ENCODE measurements at regions not wholly inside any gene's neighbourhood (a gene's known extent, or its start where the extent isn't known, plus 50 kb on each side); places are given as distances from the start of the nearest gene placed in this dataset.
"Not testable (repeated sequence)": the region's sequence is repeated elsewhere in the genome, so short reads cannot be mapped to it uniquely, and the experiment has no call there.

GRCh38 chr22:27253108-27253902 lies 548.3 kb downstream of the MN1 start:
- no peak overlapping the region for H3K27ac ChIP-seq (ENCODE audit: low read depth, low read length)
- intact Hi-C loops (cut with micrococcal nuclease), result no loop called here
- ChIA-PET CTCF (no interaction called here), POLR2A (no interaction called here)
- H3K4me3 ChIP-seq (ENCODE audit: low read length), result no peak overlapping the region
- no peaks in the 10 kb centered on the region for H3K36me3 ChIP-seq (ENCODE audit: control insufficient read depth in 2 of 3, insufficient read depth in 3 of 3, low read length in 3 of 3)
- Mint-ChIP-seq H3K9me3 (peaks cover 8 to 45% (median 15%) of the 10 kb centered on the region in 11 donors), H3K27me3 (peaks cover 0 to 24% (median 14%) of the 10 kb centered on the region in 5 donors), H3K4me1 (no peaks in the 10 kb centered on the region), H3K4me3 (no peak overlapping the region), H3K36me3 (peaks cover 0 to 12% (median 11%) of the 10 kb centered on the region in 5 donors), H3K27ac (no peak overlapping the region)
- no peaks in the 10 kb centered on the region for H3K27me3 ChIP-seq (ENCODE audit: control insufficient read depth in 2 of 2, insufficient read depth in 2 of 2, low read length in 2 of 2)
- no peaks in the 10 kb centered on the region for H3K4me1 ChIP-seq (ENCODE audit: control insufficient read depth in 2 of 2, insufficient read depth in 2 of 2, low read length in 2 of 2)
- peaks cover 0 to 12% (median 0%) of the 10 kb centered on the region in 3 experiments for H3K9me3 ChIP-seq (ENCODE audit: control insufficient read depth in 2 of 3, low read length in 3 of 3)
- ATAC-seq (no peak), DNase-seq (no peak)

DNA sequence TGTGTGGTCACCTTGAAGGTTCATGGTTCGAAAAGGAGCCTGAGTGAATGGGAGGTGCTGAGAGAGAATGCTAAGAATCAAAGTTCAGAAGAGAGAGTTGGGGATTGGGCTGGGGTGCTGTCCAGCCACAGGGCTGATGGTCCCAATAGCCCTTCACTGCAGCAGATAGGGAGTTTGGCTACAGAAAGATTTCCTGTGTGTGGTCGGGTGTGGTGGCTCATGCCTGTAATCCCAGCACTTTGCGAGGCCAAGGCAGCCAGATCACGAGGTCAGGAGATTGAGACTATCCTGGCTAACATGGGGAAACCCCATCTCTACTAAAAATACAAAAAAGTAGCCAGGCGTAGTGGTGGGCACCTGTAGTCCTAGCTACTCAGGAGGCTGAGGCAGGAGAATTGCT lies 547.5 kb downstream of the MN1 start:
- H3K27ac Mint-ChIP-seq; H3K4me1 ChIP-seq (ENCODE audit: control insufficient read depth in 2 of 2, insufficient read depth in 2 of 2, low read length in 2 of 2); H3K27me3 ChIP-seq (ENCODE audit: control insufficient read depth in 2 of 2, insufficient read depth in 2 of 2, low read length in 2 of 2); H3K36me3 ChIP-seq (ENCODE audit: control insufficient read depth in 2 of 3, insufficient read depth in 3 of 3, low read length in 3 of 3); ATAC-seq; DNase-seq; H3K4me3 Mint-ChIP-seq; H3K4me3 ChIP-seq (ENCODE audit: low read length); CTCF ChIA-PET; H3K27ac ChIP-seq (ENCODE audit: low read depth, low read length); intact Hi-C loops (cut with micrococcal nuclease); H3K4me1 Mint-ChIP-seq; POLR2A ChIA-PET: not testable (repeated sequence)
- H3K9me3 ChIP-seq (ENCODE audit: control insufficient read depth in 2 of 3, low read length in 3 of 3), result peaks cover 0 to 12% (median 0%) of the 10 kb centered on the region in 3 experiments
- Mint-ChIP-seq H3K9me3 (peaks cover 8 to 47% (median 15%) of the 10 kb centered on the region in 11 donors), H3K36me3 (peaks cover 0 to 12% (median 11%) of the 10 kb centered on the region in 5 donors), H3K27me3 (peaks cover 0 to 27% (median 14%) of the 10 kb centered on the region in 5 donors)

- H3K36me3 ChIP-seq (ENCODE audit: control insufficient read depth in 2 of 3, insufficient read depth in 3 of 3, low read length in 3 of 3), result no peaks in the 10 kb centered on the region
- H3K4me3 ChIP-seq (ENCODE audit: low read length), result no peak overlapping the region
- intact Hi-C loops (cut with micrococcal nuclease), result no loop called here
- CTCF ChIA-PET, result no interaction called here
- DNase-seq (no peak), ATAC-seq (no peak)
- H3K4me3 Mint-ChIP-seq, result no peak overlapping the region
- H3K4me1 ChIP-seq (ENCODE audit: control insufficient read depth in 2 of 2, insufficient read depth in 2 of 2, low read length in 2 of 2), result no peaks in the 10 kb centered on the region
- POLR2A ChIA-PET, result no interaction called here
- peaks cover 0 to 12% (median 0%) of the 10 kb centered on the region in 3 experiments for H3K9me3 ChIP-seq (ENCODE audit: control insufficient read depth in 2 of 3, low read length in 3 of 3)
- peaks cover 0 to 12% (median 11%) of the 10 kb centered on the region in 5 donors for H3K36me3 Mint-ChIP-seq
- H3K4me1 Mint-ChIP-seq, result peaks cover 0 to 4% (median 0%) of the 10 kb centered on the region in 7 donors
- peaks cover 8 to 49% (median 13%) of the 10 kb centered on the region in 11 donors for H3K9me3 Mint-ChIP-seq
- H3K27ac ChIP-seq (ENCODE audit: low read depth, low read length), result no peak overlapping the region
- H3K27ac Mint-ChIP-seq, result no peak overlapping the region
- peaks cover 0 to 30% (median 11%) of the 10 kb centered on the region in 5 donors for H3K27me3 Mint-ChIP-seq
- no peaks in the 10 kb centered on the region for H3K27me3 ChIP-seq (ENCODE audit: control insufficient read depth in 2 of 2, insufficient read depth in 2 of 2, low read length in 2 of 2)
Observed at GRCh38 chr22:27255580-27255979, 546.0 kb downstream of the MN1 start.

DNA sequence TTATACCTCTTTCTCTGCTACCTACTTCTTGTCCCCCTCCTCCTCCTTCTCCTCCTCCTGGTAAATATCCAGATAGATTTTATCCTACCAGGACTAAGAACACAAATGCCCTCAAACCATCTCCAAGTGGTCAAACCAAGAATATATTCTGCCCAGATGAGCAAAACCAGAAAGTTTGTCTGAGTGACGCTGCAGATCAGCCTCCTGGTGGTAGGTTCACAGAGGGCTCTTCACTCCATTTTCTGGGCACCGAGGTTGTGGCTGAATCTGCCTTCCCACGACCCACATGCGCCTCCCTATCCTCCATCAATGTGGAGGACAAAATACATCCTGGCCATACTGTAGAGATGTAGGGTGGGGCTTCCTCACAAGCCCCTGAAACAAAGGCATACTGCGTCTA lies 543.6 kb downstream of the MN1 start:
- ATAC-seq, result no peak
- CTCF ChIA-PET, result no interaction called here
- Histone ChIP-seq H3K27ac (ENCODE audit: low read depth, low read length) (no peak overlapping the region), H3K27me3 (ENCODE audit: control insufficient read depth in 2 of 2, insufficient read depth in 2 of 2, low read length in 2 of 2) (no peaks in the 10 kb centered on the region), H3K4me3 (ENCODE audit: low read length) (no peak overlapping the region), H3K36me3 (ENCODE audit: control insufficient read depth in 2 of 3, insufficient read depth in 3 of 3, low read length in 3 of 3) (no peaks in the 10 kb centered on the region), H3K9me3 (ENCODE audit: control insufficient read depth in 2 of 3, low read length in 3 of 3) (peaks cover 0 to 12% (median 0%) of the 10 kb centered on the region in 3 experiments), H3K4me1 (ENCODE audit: control insufficient read depth in 2 of 2, insufficient read depth in 2 of 2, low read length in 2 of 2) (no peaks in the 10 kb centered on the region)
- H3K36me3 Mint-ChIP-seq, result peaks cover 0 to 12% (median 8%) of the 10 kb centered on the region in 5 donors
- DNase-seq, result no peak
- H3K4me1 Mint-ChIP-seq, result peaks cover 0 to 4% (median 0%) of the 10 kb centered on the region in 7 donors
- POLR2A ChIA-PET, result no interaction called here
- H3K9me3 Mint-ChIP-seq, result peaks cover 8 to 46% (median 15%) of the 10 kb centered on the region in 11 donors
- no peak overlapping the region for H3K4me3 Mint-ChIP-seq
- intact Hi-C loops (cut with micrococcal nuclease), result no loop called here
- H3K27me3 Mint-ChIP-seq, result peaks cover 0 to 23% (median 18%) of the 10 kb centered on the region in 5 donors
- H3K27ac Mint-ChIP-seq, result no peak overlapping the region

GRCh38 chr22:27258616-27259172 lies 542.9 kb downstream of the MN1 start:
- CTCF ChIA-PET, result no interaction called here
- H3K36me3 Mint-ChIP-seq, result peaks cover 0 to 13% (median 5%) of the 10 kb centered on the region in 5 donors

DNA sequence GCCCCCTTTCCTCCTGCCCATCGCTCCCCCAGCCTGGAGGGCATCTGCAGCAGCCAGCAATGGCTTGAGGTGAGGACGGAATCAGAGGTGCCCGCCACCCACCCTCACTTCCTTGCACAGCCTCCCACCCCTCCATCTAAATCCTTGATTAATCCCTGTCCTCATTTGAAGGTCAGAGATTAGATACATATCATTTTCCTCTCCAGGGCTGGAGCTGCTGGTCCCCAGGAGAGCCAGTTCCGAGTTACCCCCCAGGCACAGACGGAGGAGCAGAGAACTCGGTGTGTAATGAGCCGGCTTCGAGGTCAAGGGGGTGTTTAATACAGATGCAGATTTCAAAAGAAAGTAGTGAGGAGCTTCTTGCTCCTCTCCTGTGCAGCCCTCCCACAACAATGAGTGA lies 542.1 kb downstream of the MN1 start:
- H3K27me3 Mint-ChIP-seq, result peaks cover 0 to 30% (median 28%) of the 10 kb centered on the region in 5 donors
- peaks cover 0 to 18% (median 4%) of the 10 kb centered on the region in 5 donors for H3K36me3 Mint-ChIP-seq
- H3K4me3 Mint-ChIP-seq, result no peak overlapping the region
- H3K27ac Mint-ChIP-seq, result no peak overlapping the region
- Histone ChIP-seq H3K27ac (ENCODE audit: low read depth, low read length) (no peak overlapping the region), H3K4me1 (ENCODE audit: control insufficient read depth in 2 of 2, insufficient read depth in 2 of 2, low read length in 2 of 2) (no peaks in the 10 kb centered on the region), H3K4me3 (ENCODE audit: low read length) (no peak overlapping the region), H3K36me3 (ENCODE audit: control insufficient read depth in 2 of 3, insufficient read depth in 3 of 3, low read length in 3 of 3) (no peaks in the 10 kb centered on the region), H3K9me3 (ENCODE audit: control insufficient read depth in 2 of 3, low read length in 3 of 3) (peaks cover 0 to 12% (median 0%) of the 10 kb centered on the region in 3 experiments), H3K27me3 (ENCODE audit: control insufficient read depth in 2 of 2, insufficient read depth in 2 of 2, low read length in 2 of 2) (no peaks in the 10 kb centered on the region)
- CTCF ChIA-PET, result no interaction called here
- DNase-seq (no peak), ATAC-seq (no peak)
- POLR2A ChIA-PET, result no interaction called here
- intact Hi-C loops (cut with micrococcal nuclease), result no loop called here
- peaks cover 7 to 41% (median 15%) of the 10 kb centered on the region in 11 donors for H3K9me3 Mint-ChIP-seq
- peaks cover 0 to 4% (median 0%) of the 10 kb centered on the region in 7 donors for H3K4me1 Mint-ChIP-seq

More at GRCh38 chr22:27258616-27259172, 542.9 kb downstream of the MN1 start:
- H3K4me1 Mint-ChIP-seq, result peaks cover 0 to 4% (median 0%) of the 10 kb centered on the region in 7 donors
- Histone ChIP-seq H3K9me3 (ENCODE audit: control insufficient read depth in 2 of 3, low read length in 3 of 3) (peaks cover 0 to 12% (median 0%) of the 10 kb centered on the region in 3 experiments), H3K4me1 (ENCODE audit: control insufficient read depth in 2 of 2, insufficient read depth in 2 of 2, low read length in 2 of 2) (no peaks in the 10 kb centered on the region), H3K4me3 (ENCODE audit: low read length) (no peak overlapping the region), H3K27ac (ENCODE audit: low read depth, low read length) (no peak overlapping the region), H3K27me3 (ENCODE audit: control insufficient read depth in 2 of 2, insufficient read depth in 2 of 2, low read length in 2 of 2) (no peaks in the 10 kb centered on the region), H3K36me3 (ENCODE audit: control insufficient read depth in 2 of 3, insufficient read depth in 3 of 3, low read length in 3 of 3) (no peaks in the 10 kb centered on the region)
- peaks cover 8 to 47% (median 17%) of the 10 kb centered on the region in 11 donors for H3K9me3 Mint-ChIP-seq
- peaks cover 0 to 28% (median 24%) of the 10 kb centered on the region in 5 donors for H3K27me3 Mint-ChIP-seq
- no peak overlapping the region for H3K27ac Mint-ChIP-seq
- ATAC-seq (no peak), DNase-seq (no peak)
- intact Hi-C loops (cut with micrococcal nuclease), result no loop called here
- POLR2A ChIA-PET, result no interaction called here
- H3K4me3 Mint-ChIP-seq, result no peak overlapping the region

All from naive thymus-derived CD4-positive, alpha-beta T cell (primary cell).